Activated T-helper 17 cell treated with anti-CD3 and anti-CD28 coated beads, Interleukin-2, amount 50 U/mL, for 72 hours (primary cell): ENCODE measurements at regions not wholly inside any gene's neighbourhood (a gene's known extent, or its start where the extent isn't known, plus 50 kb on each side); places are given as distances from the start of the nearest gene placed in this dataset.

Source experiments
- ATAC-seq: fragments of 150-1000 bp; cut with Tn5 transposase; replicated peaks from 2 replicates; pipeline ENCODE4 v1.10.0; 2021; ENCODE audit warnings: mild to moderate bottlenecking, moderate library complexity
- H3K27ac Mint-ChIP-seq: one replicate; pipeline ENCODE4 v1.8.0; 2022; ENCODE audit warnings: mixed read lengths
- H3K27me3 Mint-ChIP-seq: one replicate; pipeline ENCODE4 v1.8.0; 2022; ENCODE audit warnings: mixed read lengths
- H3K36me3 Mint-ChIP-seq: one replicate; pipeline ENCODE4 v1.8.0; 2022; ENCODE audit warnings: low read depth, mild to moderate bottlenecking, mixed read lengths
- H3K4me1 Mint-ChIP-seq: one replicate; pipeline ENCODE4 v1.8.0; 2022; ENCODE audit warnings: mixed read lengths
- H3K4me3 Mint-ChIP-seq: one replicate; pipeline ENCODE4 v1.8.0; 2022; ENCODE audit warnings: mild to moderate bottlenecking, mixed read lengths
- H3K9me3 Mint-ChIP-seq: one replicate; pipeline ENCODE4 v1.8.0; 2022; ENCODE audit warnings: mixed read lengths

GRCh38 chr1:100622506-100622905, 84.6 kb downstream of the GPR88 start:
- Mint-ChIP-seq H3K4me1 (peaks cover 6% of the 10 kb centered on the region), H3K9me3 (peaks cover 4% of the 10 kb centered on the region)
- ATAC-seq: no peak

GRCh38 chr1:100622966-100623762, 85.2 kb downstream of the GPR88 start:
- H3K4me1 Mint-ChIP-seq: peaks cover 6% of the 10 kb centered on the region
- peaks cover 9% of the 10 kb centered on the region for H3K27me3 Mint-ChIP-seq
- no peak overlapping the region for H3K4me3 Mint-ChIP-seq
- ATAC-seq: no peak
- H3K9me3 Mint-ChIP-seq: peaks cover 4% of the 10 kb centered on the region
- no peak overlapping the region for H3K27ac Mint-ChIP-seq
- no peaks in the 10 kb centered on the region for H3K36me3 Mint-ChIP-seq

More at GRCh38 chr1:100622506-100622905, 84.6 kb downstream of the GPR88 start:
- H3K27ac Mint-ChIP-seq: no peak overlapping the region
- H3K27me3 Mint-ChIP-seq: peaks cover 9% of the 10 kb centered on the region
- no peak overlapping the region for H3K4me3 Mint-ChIP-seq
- no peaks in the 10 kb centered on the region for H3K36me3 Mint-ChIP-seq

- Mint-ChIP-seq H3K36me3 (no peaks in the 10 kb centered on the region), H3K4me1 (peaks cover 6% of the 10 kb centered on the region), H3K27ac (no peak overlapping the region), H3K4me3 (no peak overlapping the region), H3K27me3 (peaks cover 4% of the 10 kb centered on the region), H3K9me3 (peaks cover 4% of the 10 kb centered on the region)
- ATAC-seq: no peak
Measured at GRCh38 chr1:100624886-100625610, 87.1 kb downstream of the GPR88 start.

- Mint-ChIP-seq H3K27me3 (peaks cover 4% of the 10 kb centered on the region), H3K27ac (no peak overlapping the region), H3K36me3 (no peaks in the 10 kb centered on the region), H3K4me3 (no peak overlapping the region), H3K9me3 (peaks cover 4% of the 10 kb centered on the region), H3K4me1 (peaks cover 6% of the 10 kb centered on the region)
- peak; percentile 72 for ATAC-seq
Measured at GRCh38 chr1:100626397-100626796, 88.5 kb downstream of the GPR88 start.

GRCh38 chr1:100627054-100627716, 89.2 kb downstream of the GPR88 start:
- H3K27ac Mint-ChIP-seq: no peak overlapping the region
- ATAC-seq: no peak
- H3K36me3 Mint-ChIP-seq: no peaks in the 10 kb centered on the region
- peaks cover 4% of the 10 kb centered on the region for H3K27me3 Mint-ChIP-seq
- H3K4me1 Mint-ChIP-seq: peaks cover 6% of the 10 kb centered on the region
- H3K9me3 Mint-ChIP-seq: peaks cover 4% of the 10 kb centered on the region
- H3K4me3 Mint-ChIP-seq: no peak overlapping the region

- no peaks in the 10 kb centered on the region for H3K36me3 Mint-ChIP-seq
- H3K27ac Mint-ChIP-seq: no peak overlapping the region
- H3K27me3 Mint-ChIP-seq: peaks cover 4% of the 10 kb centered on the region
- peaks cover 4% of the 10 kb centered on the region for H3K9me3 Mint-ChIP-seq
- no peak overlapping the region for H3K4me3 Mint-ChIP-seq
- H3K4me1 Mint-ChIP-seq: peaks cover 6% of the 10 kb centered on the region
- no peak for ATAC-seq
Measured at GRCh38 chr1:100627936-100628335, 90.0 kb downstream of the GPR88 start.

- peaks cover 4% of the 10 kb centered on the region for H3K27me3 Mint-ChIP-seq
- ATAC-seq: no peak
- H3K4me3 Mint-ChIP-seq: no peak overlapping the region
- H3K27ac Mint-ChIP-seq: no peak overlapping the region
- H3K4me1 Mint-ChIP-seq: peaks cover 6% of the 10 kb centered on the region
- H3K9me3 Mint-ChIP-seq: peaks cover 4% of the 10 kb centered on the region
- no peaks in the 10 kb centered on the region for H3K36me3 Mint-ChIP-seq
Measured at GRCh38 chr1:100628631-100629081, 90.7 kb downstream of the GPR88 start.

- Mint-ChIP-seq H3K27me3 (peaks cover 4% of the 10 kb centered on the region), H3K9me3 (peaks cover 4% of the 10 kb centered on the region), H3K36me3 (no peaks in the 10 kb centered on the region), H3K4me3 (no peak overlapping the region), H3K27ac (no peak overlapping the region), H3K4me1 (peaks cover 6% of the 10 kb centered on the region)
- ATAC-seq: no peak
Measured at GRCh38 chr1:100629391-100629790, 90.2 kb upstream of the VCAM1 start.

- peaks cover 10% of the 10 kb centered on the region for H3K27me3 Mint-ChIP-seq
- no peak overlapping the region for H3K27ac Mint-ChIP-seq
- peaks cover 6% of the 10 kb centered on the region for H3K4me1 Mint-ChIP-seq
- no peak overlapping the region for H3K4me3 Mint-ChIP-seq
- H3K9me3 Mint-ChIP-seq: peaks cover 4% of the 10 kb centered on the region
- ATAC-seq: peak; percentile 51
- no peaks in the 10 kb centered on the region for H3K36me3 Mint-ChIP-seq
Measured at GRCh38 chr1:100631015-100631551, 88.5 kb upstream of the VCAM1 start.

GRCh38 chr1:100642826-100643225, 76.7 kb upstream of the VCAM1 start:
- ATAC-seq: no peak
- no peaks in the 10 kb centered on the region for H3K36me3 Mint-ChIP-seq
- no peaks in the 10 kb centered on the region for H3K4me1 Mint-ChIP-seq
- no peaks in the 10 kb centered on the region for H3K9me3 Mint-ChIP-seq
- H3K27me3 Mint-ChIP-seq: peaks cover 14% of the 10 kb centered on the region
- no peak overlapping the region for H3K27ac Mint-ChIP-seq
- no peak overlapping the region for H3K4me3 Mint-ChIP-seq

- Mint-ChIP-seq H3K27ac (no peak overlapping the region), H3K36me3 (no peaks in the 10 kb centered on the region), H3K27me3 (peaks cover 19% of the 10 kb centered on the region), H3K4me1 (no peaks in the 10 kb centered on the region), H3K9me3 (peaks cover 4% of the 10 kb centered on the region), H3K4me3 (no peak overlapping the region)
- no peak for ATAC-seq
Measured at GRCh38 chr1:100643471-100644196, 75.9 kb upstream of the VCAM1 start.

- H3K36me3 Mint-ChIP-seq: no peaks in the 10 kb centered on the region
- no peak for ATAC-seq
- H3K27me3 Mint-ChIP-seq: peaks cover 26% of the 10 kb centered on the region
- H3K9me3 Mint-ChIP-seq: peaks cover 12% of the 10 kb centered on the region
- no peak overlapping the region for H3K27ac Mint-ChIP-seq
- H3K4me1 Mint-ChIP-seq: no peaks in the 10 kb centered on the region
- no peak overlapping the region for H3K4me3 Mint-ChIP-seq
Measured at GRCh38 chr1:100646001-100646400, 73.5 kb upstream of the VCAM1 start.

GRCh38 chr1:100649146-100649545, 70.4 kb upstream of the VCAM1 start:
- peaks cover 12% of the 10 kb centered on the region for H3K9me3 Mint-ChIP-seq
- H3K27ac Mint-ChIP-seq: no peak overlapping the region
- no peak overlapping the region for H3K4me3 Mint-ChIP-seq
- ATAC-seq: no peak
- H3K27me3 Mint-ChIP-seq: peaks cover 32% of the 10 kb centered on the region
- no peaks in the 10 kb centered on the region for H3K4me1 Mint-ChIP-seq
- no peaks in the 10 kb centered on the region for H3K36me3 Mint-ChIP-seq
